ENCODE measurements at regions not wholly inside any gene's neighbourhood (a gene's known extent, or its start where the extent isn't known, plus 50 kb on each side); places are given as distances from the start of the nearest gene placed in this dataset.
"Not testable (repeated sequence)": the region's sequence is repeated elsewhere in the genome, so short reads cannot be mapped to it uniquely, and the experiment has no call there.

GRCh38 chr3:177713928-177714900, 516.9 kb upstream of the TBL1XR1 start:
- DNase-seq = no peak

GRCh38 chr3:177714945-177715344, 517.7 kb upstream of the TBL1XR1 start:
- no peak for DNase-seq

GRCh38 chr3:177715980-177716379, 518.7 kb upstream of the TBL1XR1 start:
- no peak for DNase-seq

- not testable (repeated sequence) for DNase-seq
Measured at GRCh38 chr3:177720927-177721326, 523.6 kb upstream of the TBL1XR1 start.

- DNase-seq = no peak
Measured at GRCh38 chr3:177721864-177722785, 524.8 kb upstream of the TBL1XR1 start.

GRCh38 chr3:177724020-177724638, 526.8 kb upstream of the TBL1XR1 start:
- no peak for DNase-seq

GRCh38 chr3:177725165-177725564, 527.9 kb upstream of the TBL1XR1 start:
- no peak for DNase-seq

GRCh38 chr3:177726807-177727206, 529.5 kb upstream of the TBL1XR1 start:
- no peak for DNase-seq

- no peak for DNase-seq
Measured at GRCh38 chr3:177729956-177730681, 532.8 kb upstream of the TBL1XR1 start.

- DNase-seq = no peak
Measured at GRCh38 chr3:177730814-177731213, 533.5 kb upstream of the TBL1XR1 start.

GRCh38 chr3:177731644-177732268, 534.5 kb upstream of the TBL1XR1 start:
- no peak for DNase-seq

GRCh38 chr3:177733233-177733632, 536.0 kb upstream of the TBL1XR1 start:
- DNase-seq = no peak

GRCh38 chr3:177733936-177734335, 536.7 kb upstream of the TBL1XR1 start:
- no peak for DNase-seq

GRCh38 chr3:177735431-177735830, 538.1 kb upstream of the TBL1XR1 start:
- DNase-seq = no peak

- no peak for DNase-seq
Measured at GRCh38 chr3:177739461-177739860, 542.2 kb upstream of the TBL1XR1 start.

- DNase-seq = no peak
Measured at GRCh38 chr3:177740254-177740653, 543.0 kb upstream of the TBL1XR1 start.

- no peak for DNase-seq
Measured at GRCh38 chr3:177742273-177742672, 545.0 kb upstream of the TBL1XR1 start.

- no peak for DNase-seq
Measured at GRCh38 chr3:177743173-177743890, 546.0 kb upstream of the TBL1XR1 start.

GRCh38 chr3:177744873-177745606, 547.8 kb upstream of the TBL1XR1 start:
- DNase-seq = no peak

GRCh38 chr3:177745607-177746005, 548.3 kb upstream of the TBL1XR1 start:
- no peak for DNase-seq
